ENCODE measurements at regions not wholly inside any gene's neighbourhood (a gene's known extent, or its start where the extent isn't known, plus 50 kb on each side); places are given as distances from the start of the nearest gene placed in this dataset.

DNA sequence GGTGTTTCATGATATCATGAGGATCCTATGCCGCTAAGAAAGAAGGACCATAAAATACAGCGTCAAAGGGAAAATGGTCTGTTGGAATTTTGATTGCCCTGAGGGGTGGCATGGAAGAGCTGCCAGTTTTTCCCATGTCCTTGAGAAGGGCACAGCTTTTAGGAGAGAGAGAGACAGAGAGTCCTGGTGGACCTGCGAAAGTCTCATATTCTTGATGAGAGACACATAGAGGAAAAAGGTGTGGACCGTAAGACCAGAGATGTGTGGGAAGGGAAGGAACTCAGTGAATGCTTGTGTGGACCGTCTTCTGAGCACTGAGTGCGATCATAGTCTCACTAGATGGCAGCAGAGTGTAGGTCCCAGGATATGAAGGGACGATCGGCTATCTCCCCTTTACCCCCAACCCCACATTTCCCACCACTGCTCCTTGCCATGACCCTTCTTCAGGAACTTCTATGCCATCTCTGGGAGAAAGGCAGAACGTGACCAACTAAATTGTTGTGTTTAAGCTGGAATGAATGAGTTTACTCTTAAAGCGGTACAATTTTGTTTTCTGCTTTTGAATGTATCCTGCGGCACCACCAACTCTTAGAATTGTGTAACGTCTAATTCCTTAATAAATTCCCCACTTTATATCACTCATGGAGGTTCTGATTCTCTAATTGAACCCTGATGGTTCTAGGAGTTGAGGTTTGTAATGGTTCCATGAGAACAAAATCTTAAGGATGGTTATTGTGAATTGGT, 117.7 kb downstream of the CTH start:
- TF ChIP-seq, protein P1, sequence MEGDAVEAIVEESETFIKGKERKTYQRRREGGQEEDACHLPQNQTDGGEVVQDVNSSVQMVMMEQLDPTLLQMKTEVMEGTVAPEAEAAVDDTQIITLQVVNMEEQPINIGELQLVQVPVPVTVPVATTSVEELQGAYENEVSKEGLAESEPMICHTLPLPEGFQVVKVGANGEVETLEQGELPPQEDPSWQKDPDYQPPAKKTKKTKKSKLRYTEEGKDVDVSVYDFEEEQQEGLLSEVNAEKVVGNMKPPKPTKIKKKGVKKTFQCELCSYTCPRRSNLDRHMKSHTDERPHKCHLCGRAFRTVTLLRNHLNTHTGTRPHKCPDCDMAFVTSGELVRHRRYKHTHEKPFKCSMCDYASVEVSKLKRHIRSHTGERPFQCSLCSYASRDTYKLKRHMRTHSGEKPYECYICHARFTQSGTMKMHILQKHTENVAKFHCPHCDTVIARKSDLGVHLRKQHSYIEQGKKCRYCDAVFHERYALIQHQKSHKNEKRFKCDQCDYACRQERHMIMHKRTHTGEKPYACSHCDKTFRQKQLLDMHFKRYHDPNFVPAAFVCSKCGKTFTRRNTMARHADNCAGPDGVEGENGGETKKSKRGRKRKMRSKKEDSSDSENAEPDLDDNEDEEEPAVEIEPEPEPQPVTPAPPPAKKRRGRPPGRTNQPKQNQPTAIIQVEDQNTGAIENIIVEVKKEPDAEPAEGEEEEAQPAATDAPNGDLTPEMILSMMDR (IDR thresholded peaks at IDR 0.05; ENCODE audit: borderline replicate concordance, control extremely low read depth, extremely low read depth, insufficient read depth, missing control alignments), result peak; percentile 60
- in situ Hi-C loops (cut with MboI; ENCODE audit: low sequenced_read_pairs, unreplicated experiment), result no loop called here
- peak; percentile 38 for DNase-seq (ENCODE audit: low spot score)

DNA sequence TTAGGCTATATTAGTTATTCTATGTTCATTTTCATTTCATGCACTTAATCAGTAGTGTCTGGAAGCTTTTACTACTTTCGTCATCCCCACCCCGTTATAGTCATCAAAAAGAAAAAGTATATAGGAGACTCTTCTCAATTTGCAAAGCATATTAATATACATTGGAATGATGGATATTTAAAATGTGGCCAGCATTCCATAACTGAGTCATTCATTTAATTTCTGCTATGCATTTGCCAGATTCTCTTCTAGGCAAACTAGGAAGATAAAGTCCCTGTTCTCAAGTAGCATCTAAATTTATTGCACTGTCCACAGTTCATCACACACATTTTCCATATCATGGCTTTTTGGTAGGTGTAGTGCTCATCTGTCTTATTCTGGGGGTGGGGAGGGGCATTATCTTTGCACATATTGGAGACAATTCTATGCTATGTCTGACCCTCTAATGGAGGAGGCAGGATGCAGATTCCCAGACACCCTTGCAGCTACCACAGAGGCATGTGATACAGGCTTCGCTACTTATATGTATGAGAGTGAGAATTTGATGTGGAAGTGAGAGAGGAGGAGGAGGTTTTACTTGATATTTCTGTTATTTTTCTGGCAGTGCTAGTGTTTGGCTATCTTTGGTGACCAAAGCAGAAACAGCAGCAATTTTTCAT, 125.8 kb downstream of the CTH start:
- TF ChIP-seq, protein P1 (IDR thresholded peaks at IDR 0.05; ENCODE audit: borderline replicate concordance, control extremely low read depth, extremely low read depth, insufficient read depth, missing control alignments), result no peak
- in situ Hi-C loops (cut with MboI; ENCODE audit: low sequenced_read_pairs, unreplicated experiment), result no loop called here
- DNase-seq (ENCODE audit: low spot score), result no peak

DNA sequence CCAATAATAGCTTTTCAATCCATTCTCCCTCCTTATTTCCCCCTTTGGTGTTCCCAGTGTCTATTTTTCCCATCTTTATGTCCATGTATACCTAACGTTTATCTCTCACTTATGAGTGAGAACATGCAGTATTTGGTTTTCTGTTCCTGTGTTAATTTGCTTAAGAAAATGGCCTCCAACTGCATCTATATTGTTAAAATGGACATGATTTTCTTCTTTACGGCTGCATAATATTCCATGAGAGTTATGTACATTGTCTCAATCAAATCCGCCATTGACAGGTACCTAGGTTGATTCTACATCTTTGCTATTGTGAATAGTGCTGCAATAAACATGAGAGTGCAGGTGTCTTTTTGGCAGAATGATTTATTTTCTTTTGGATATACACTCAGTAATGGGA, 126.7 kb downstream of the CTH start:
- in situ Hi-C loops (cut with MboI; ENCODE audit: low sequenced_read_pairs, unreplicated experiment), result no loop called here
- TF ChIP-seq, protein P1 (IDR thresholded peaks at IDR 0.05; ENCODE audit: borderline replicate concordance, control extremely low read depth, extremely low read depth, insufficient read depth, missing control alignments), result no peak
- no peak for DNase-seq (ENCODE audit: low spot score)

DNA sequence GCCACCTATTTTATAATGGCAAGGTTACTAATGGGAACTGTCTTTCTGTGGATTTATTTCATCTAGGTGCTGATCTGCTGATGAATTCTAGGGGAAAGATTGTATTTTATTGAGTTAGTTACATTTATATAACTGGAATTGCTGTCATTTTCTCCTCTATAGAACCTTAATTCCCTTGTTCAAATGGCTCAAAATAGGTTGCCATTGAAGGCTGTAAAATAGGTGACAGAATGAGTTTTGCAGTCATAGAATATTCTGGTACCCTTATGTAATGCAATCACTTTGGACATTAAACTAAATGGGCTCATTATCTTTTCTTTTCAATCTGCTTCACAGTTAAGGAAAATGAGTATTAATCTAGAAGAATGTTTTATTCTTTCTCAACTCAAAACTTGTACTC, 131.0 kb downstream of the CTH start:
- TF ChIP-seq, protein P1 (IDR thresholded peaks at IDR 0.05; ENCODE audit: borderline replicate concordance, control extremely low read depth, extremely low read depth, insufficient read depth, missing control alignments), result no peak
- in situ Hi-C loops (cut with MboI; ENCODE audit: low sequenced_read_pairs, unreplicated experiment), result no loop called here
- no peak for DNase-seq (ENCODE audit: low spot score)

DNA sequence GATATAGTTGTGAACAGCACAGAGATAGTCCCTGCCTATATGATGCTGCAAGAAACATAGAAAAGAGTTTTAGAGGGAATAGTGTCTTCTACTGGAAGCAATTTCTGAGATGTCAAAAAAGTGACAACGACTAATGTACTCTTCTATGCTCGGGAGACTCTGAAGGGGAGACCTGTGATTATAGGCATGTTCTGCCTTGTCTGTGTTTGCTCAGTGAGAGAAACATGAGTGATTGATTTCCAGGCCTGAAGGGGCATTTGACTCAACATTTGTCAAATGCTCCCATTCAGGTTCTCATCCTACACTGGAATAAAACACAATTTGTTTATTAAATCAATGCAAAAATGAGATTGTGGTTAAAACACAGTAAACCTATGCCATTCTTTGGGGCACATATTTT, 131.8 kb downstream of the CTH start:
- no peak for DNase-seq (ENCODE audit: low spot score)
- TF ChIP-seq, protein P1 (IDR thresholded peaks at IDR 0.05; ENCODE audit: borderline replicate concordance, control extremely low read depth, extremely low read depth, insufficient read depth, missing control alignments), result no peak
- in situ Hi-C loops (cut with MboI; ENCODE audit: low sequenced_read_pairs, unreplicated experiment), result no loop called here

DNA sequence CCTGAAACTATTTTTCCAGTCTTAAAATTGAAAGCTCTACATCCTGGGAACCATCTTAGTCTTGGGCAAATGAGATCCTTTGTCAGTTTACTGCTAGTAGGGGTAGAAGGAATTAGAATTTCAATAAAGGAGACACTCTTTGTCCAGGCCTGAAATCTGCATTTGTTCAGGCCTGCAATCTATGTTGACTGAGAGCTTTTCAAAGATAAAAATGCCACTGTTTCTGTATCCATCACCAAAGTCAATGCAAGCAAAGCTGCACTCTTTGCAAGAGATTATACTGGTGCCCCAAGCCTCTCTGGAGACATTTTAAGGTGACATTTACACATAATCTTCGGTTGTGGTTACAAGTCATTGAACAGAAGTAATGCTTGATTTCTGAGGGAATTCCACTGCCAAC, 135.7 kb downstream of the CTH start:
- in situ Hi-C loops (cut with MboI; ENCODE audit: low sequenced_read_pairs, unreplicated experiment), result no loop called here
- TF ChIP-seq, protein P1 (IDR thresholded peaks at IDR 0.05; ENCODE audit: borderline replicate concordance, control extremely low read depth, extremely low read depth, insufficient read depth, missing control alignments), result no peak
- no peak for DNase-seq (ENCODE audit: low spot score)
